ENCODE measurements at regions not wholly inside any gene's neighbourhood (a gene's known extent, or its start where the extent isn't known, plus 50 kb on each side); places are given as distances from the start of the nearest gene placed in this dataset.
"Not testable (repeated sequence)": the region's sequence is repeated elsewhere in the genome, so short reads cannot be mapped to it uniquely, and the experiment has no call there.

- POLR2A ChIA-PET, result no interaction called here
- TF ChIP-seq CTCF (IDR thresholded peaks at IDR 0.05; ENCODE audit: insufficient read depth, low read depth, low read length), result no peak
- CTCF ChIA-PET, result no interaction called here
Measured at GRCh38 chr5:54397420-54397819, 58.1 kb upstream of the HSPB3 start.

GRCh38 chr5:54393007-54393406, 62.5 kb upstream of the HSPB3 start:
- POLR2A ChIA-PET; DNase-seq (ENCODE audit: low read depth); H3K36me3 ChIP-seq (ENCODE audit: control insufficient read depth, insufficient read depth, low read length); H3K27me3 ChIP-seq (ENCODE audit: control insufficient read depth, insufficient read depth, low read length); H3K4me3 ChIP-seq (ENCODE audit: low read depth, low read length): not testable (repeated sequence)
- CTCF ChIA-PET, result interaction anchor here (0.7 to 1.2 kb wide), 3 partner anchors 9 to 96 kb away, joined by 3 read pairs; no protein-coding TSS in a partner anchor

More at GRCh38 chr5:54397420-54397819, 58.1 kb upstream of the HSPB3 start:
- DNase-seq (ENCODE audit: low read depth), result no peak
- Histone ChIP-seq H3K36me3 (ENCODE audit: control insufficient read depth, insufficient read depth, low read length) (no peaks in the 10 kb centered on the region), H3K27me3 (ENCODE audit: control insufficient read depth, insufficient read depth, low read length) (no peaks in the 10 kb centered on the region), H3K4me3 (ENCODE audit: low read depth, low read length) (no peak overlapping the region)

GRCh38 chr5:54390539-54391031, 64.9 kb upstream of the HSPB3 start:
- POLR2A ChIA-PET, result no interaction called here
- CTCF ChIA-PET, result interaction anchor here (0.7 to 1.5 kb wide), 2 partner anchors 12 to 147 kb away, joined by 3 read pairs; no protein-coding TSS in a partner anchor

GRCh38 chr5:54390015-54390414, 65.5 kb upstream of the HSPB3 start:
- POLR2A ChIA-PET, result no interaction called here
- Histone ChIP-seq H3K27me3 (ENCODE audit: control insufficient read depth, insufficient read depth, low read length) (no peaks in the 10 kb centered on the region), H3K36me3 (ENCODE audit: control insufficient read depth, insufficient read depth, low read length) (no peaks in the 10 kb centered on the region), H3K4me3 (ENCODE audit: low read depth, low read length) (no peak overlapping the region)
- peak; percentile 55 for DNase-seq (ENCODE audit: low read depth)
- no peak for TF ChIP-seq CTCF (IDR thresholded peaks at IDR 0.05; ENCODE audit: insufficient read depth, low read depth, low read length)
- CTCF ChIA-PET, result interaction anchor here (0.7 to 1.5 kb wide), 2 partner anchors 12 to 146 kb away, joined by 3 read pairs; no protein-coding TSS in a partner anchor

More at GRCh38 chr5:54390539-54391031, 64.9 kb upstream of the HSPB3 start:
- no peak overlapping the region for H3K4me3 ChIP-seq (ENCODE audit: low read depth, low read length)
- no peaks in the 10 kb centered on the region for H3K36me3 ChIP-seq (ENCODE audit: control insufficient read depth, insufficient read depth, low read length)
- no peaks in the 10 kb centered on the region for H3K27me3 ChIP-seq (ENCODE audit: control insufficient read depth, insufficient read depth, low read length)
- DNase-seq (ENCODE audit: low read depth), result no peak
- TF ChIP-seq CTCF (IDR thresholded peaks at IDR 0.05; ENCODE audit: insufficient read depth, low read depth, low read length), result no peak

- CTCF ChIA-PET, result interaction anchor here (1.5 kb wide), 1 partner anchor 13 kb away, joined by 3 read pairs; no protein-coding TSS in a partner anchor
- DNase-seq (ENCODE audit: low read depth); POLR2A ChIA-PET: not testable (repeated sequence)
Measured at GRCh38 chr5:54389399-54389798, 66.1 kb upstream of the HSPB3 start.

GRCh38 chr5:54388811-54389210, 66.7 kb upstream of the HSPB3 start:
- ChIA-PET CTCF (no interaction called here), POLR2A (no interaction called here)
- TF ChIP-seq CTCF (IDR thresholded peaks at IDR 0.05; ENCODE audit: insufficient read depth, low read depth, low read length), result no peak
- Histone ChIP-seq H3K36me3 (ENCODE audit: control insufficient read depth, insufficient read depth, low read length) (no peaks in the 10 kb centered on the region), H3K27me3 (ENCODE audit: control insufficient read depth, insufficient read depth, low read length) (no peaks in the 10 kb centered on the region), H3K4me3 (ENCODE audit: low read depth, low read length) (no peak overlapping the region)
- DNase-seq (ENCODE audit: low read depth), result no peak

More at GRCh38 chr5:54389399-54389798, 66.1 kb upstream of the HSPB3 start:
- H3K36me3 ChIP-seq (ENCODE audit: control insufficient read depth, insufficient read depth, low read length); H3K27me3 ChIP-seq (ENCODE audit: control insufficient read depth, insufficient read depth, low read length); H3K4me3 ChIP-seq (ENCODE audit: low read depth, low read length): not testable (repeated sequence)

Data from BJ (cell line).